HCT116 (cell line): ENCODE measurements at regions not wholly inside any gene's neighbourhood (a gene's known extent, or its start where the extent isn't known, plus 50 kb on each side); places are given as distances from the start of the nearest gene placed in this dataset.

Experiments used
- ATAC-seq: fragments of 200-7000 bp; cut with Tn5 transposase; 2 replicates; pipeline ENCODE4 v1.9.1; 2020; ENCODE audit warnings: mild to moderate bottlenecking, moderate library complexity
- BruUV-seq: library from RNA; stranded (reverse); fragments of 400-500 nt; replicated peaks from 2 replicates; lab custom pipeline; 2021; lab: Mats Ljungman, UMichigan
- CTCF ChIA-PET: fragments of 300-600 bp; sonication (Branson Sonifier 250); formaldehyde crosslinking; loops from one replicate; lab custom pipeline; 2021; ENCODE audit warnings: antibody characterized with exemption; lab: Charles Lee
- POLR2A ChIA-PET: fragments of 300-600, 350-600 bp; sonication (Branson Sonifier 250); formaldehyde crosslinking; loops from one replicate; lab custom pipeline; 2021; ENCODE audit warnings: antibody characterized with exemption; lab: Charles Lee
- RAD21 ChIA-PET, 2 experiments: fragments of 300-600 bp; sonication (Branson Sonifier 250); formaldehyde crosslinking; loops; one replicate each; lab custom pipeline; 2023; ENCODE audit warnings: low total read pairs in 2 of 2; ENCODE audit not compliant: uncharacterized antibody in 2 of 2, unreplicated experiment in 2 of 2, low non-redundant PET in 1 of 2; lab: Charles Lee
- DNase-seq: peaks from one replicate; pipeline ENCODE4 v3.0.0-alpha.2; 2010; ENCODE audit warnings: low read depth, low spot score
- H2AFZ ChIP-seq: fragments of 200-600 bp; shearing (Covaris generic), sonication (generic); 2 replicates; pipeline ENCODE4 v1.6.1; 2017; ENCODE audit warnings: low read depth, mixed run types, mixed read lengths, antibody characterized with exemption, low read length; ENCODE audit not compliant: poor library complexity, severe bottlenecking
- H3K27ac ChIP-seq: 2 replicates; pipeline ENCODE4 v1.5.1; 2012; ENCODE audit warnings: low read depth, low read length
- H3K27me3 ChIP-seq: fragments of 200-600 bp; sonication (generic); 2 replicates; pipeline ENCODE4 v1.6.1; 2016; ENCODE audit warnings: mixed run types, low read length, mixed read lengths; ENCODE audit not compliant: insufficient read depth
- H3K36me3 ChIP-seq, 2 experiments: fragments of 200-500 bp in 1 of 2; fragments of 200-600 bp in 1 of 2; sonication (Bioruptor generic) in 1 of 2; sonication (generic) in 1 of 2; 2 replicates each; pipeline versions ENCODE4 v1.5.1 to v1.6.1; 2014 to 2016; ENCODE audit warnings: low read length in 2 of 2, inconsistent platforms in 1 of 2, mixed read lengths in 1 of 2, mixed run types in 1 of 2; ENCODE audit not compliant: insufficient read depth in 2 of 2, control insufficient read depth in 1 of 2
- H3K4me1 ChIP-seq, 2 experiments: fragments of 200-600 bp in 1 of 2; sonication (generic) in 1 of 2; 2 replicates each; pipeline versions ENCODE4 v1.5.1 to v1.6.1; 2012 to 2017; ENCODE audit warnings: low read length in 2 of 2, inconsistent platforms in 1 of 2, mild to moderate bottlenecking in 1 of 2, mixed read lengths in 1 of 2, mixed run types in 1 of 2, moderate library complexity in 1 of 2; ENCODE audit not compliant: insufficient read depth in 2 of 2, control insufficient read depth in 1 of 2
- H3K4me2 ChIP-seq: fragments of 200-600 bp; sonication (generic); 2 replicates; pipeline ENCODE4 v1.6.1; 2017; ENCODE audit warnings: mixed run types, low read length, mixed read lengths
- H3K4me3 ChIP-seq, 2 experiments: fragments of 200-600 bp in 1 of 2; sonication (generic) in 1 of 2; replicated peaks in 1 of 2; 2 replicates each; pipeline ENCODE4 v1.5.1; 2011 to 2016; ENCODE audit warnings: low read length in 2 of 2, control low read depth in 1 of 2, low read depth in 1 of 2, mild to moderate bottlenecking in 1 of 2, mixed read lengths in 1 of 2, mixed run types in 1 of 2
- H3K79me2 ChIP-seq: fragments of 200-600 bp; sonication (generic); 2 replicates; pipeline ENCODE4 v1.6.1; 2017; ENCODE audit warnings: mild to moderate bottlenecking, mixed run types, low read length, moderate library complexity, mixed read lengths; ENCODE audit not compliant: insufficient read depth
- H3K9ac ChIP-seq: fragments of 200-600 bp; sonication (generic); 2 replicates; pipeline ENCODE4 v1.6.1; 2016; ENCODE audit warnings: low read length, mixed read lengths
- H3K9me2 ChIP-seq: fragments of 200-600 bp; sonication (generic), shearing (Covaris generic); 2 replicates; pipeline ENCODE4 v1.6.1; 2017; ENCODE audit warnings: mixed run types, mild to moderate bottlenecking, moderate library complexity; ENCODE audit not compliant: insufficient read depth
- H3K9me3 ChIP-seq, 2 experiments: fragments of 200-500 bp in 1 of 2; fragments of 200-600 bp in 1 of 2; sonication (Bioruptor generic) in 1 of 2; sonication (generic) in 1 of 2; 2 replicates each; pipeline ENCODE4 v1.6.1; 2014 to 2017; ENCODE audit warnings: low read length in 2 of 2, mixed read lengths in 2 of 2, inconsistent platforms in 1 of 2, low read depth in 1 of 2, mild to moderate bottlenecking in 1 of 2, mixed run types in 1 of 2, moderate library complexity in 1 of 2; ENCODE audit not compliant: control insufficient read depth in 1 of 2, insufficient read depth in 1 of 2
- H4K20me1 ChIP-seq: fragments of 200-600 bp; sonication (generic), shearing (Covaris generic); 2 replicates; pipeline ENCODE4 v1.6.1; 2017; ENCODE audit warnings: mixed run types, mild to moderate bottlenecking, moderate library complexity; ENCODE audit not compliant: insufficient read depth
- ATF3 ChIP-seq: IDR thresholded peaks from 2 replicates; pipeline ENCODE4 v1.6.1; 2012
- CBX3 ChIP-seq: IDR thresholded peaks from 2 replicates; pipeline ENCODE4 v1.6.1; 2012; ENCODE audit warnings: low read depth
- CEBPB ChIP-seq: IDR thresholded peaks from 2 replicates; pipeline ENCODE4 v1.6.1; 2012; ENCODE audit warnings: low read depth
- EGR1 ChIP-seq: IDR thresholded peaks from 2 replicates; pipeline ENCODE4 v1.6.1; 2012; ENCODE audit warnings: low read depth
- ELF1 ChIP-seq: IDR thresholded peaks from 2 replicates; pipeline ENCODE4 v1.6.1; 2012; ENCODE audit warnings: low read depth, borderline replicate concordance
- EZH2 ChIP-seq: fragments of 200-600 bp; sonication (generic); IDR thresholded peaks from 2 replicates; pipeline ENCODE4 v1.6.1; 2017; ENCODE audit warnings: antibody characterized with exemption, mixed run types
- EZH2phosphoT487 ChIP-seq: fragments of 200-600 bp; IDR thresholded peaks from 2 replicates; pipeline ENCODE4 v1.6.1; 2018; ENCODE audit warnings: antibody characterized with exemption, borderline replicate concordance
- FOSL1 ChIP-seq: IDR thresholded peaks from 2 replicates; pipeline ENCODE4 v1.6.1; 2012; ENCODE audit warnings: low read depth
- MAX ChIP-seq: IDR thresholded peaks from 2 replicates; pipeline ENCODE4 v1.6.1; 2012
- POLR2A ChIP-seq: IDR thresholded peaks from 2 replicates; pipeline ENCODE4 v1.7.0; 2011; ENCODE audit warnings: borderline replicate concordance; ENCODE audit not compliant: insufficient read depth, insufficient read length; ENCODE audit errors: extremely low read depth
- RAD21 ChIP-seq: IDR thresholded peaks from 2 replicates; pipeline ENCODE4 v1.6.1; 2012; ENCODE audit warnings: low read depth, mild to moderate bottlenecking
- REST ChIP-seq: IDR thresholded peaks from 2 replicates; pipeline ENCODE4 v1.6.1; 2012; ENCODE audit warnings: low read depth
- SIN3A ChIP-seq: IDR thresholded peaks from 2 replicates; pipeline ENCODE4 v1.6.1; 2012; ENCODE audit warnings: low read depth
- SP1 ChIP-seq: IDR thresholded peaks from 2 replicates; pipeline ENCODE4 v1.6.1; 2012; ENCODE audit warnings: low read depth
- SRF ChIP-seq: IDR thresholded peaks from 2 replicates; pipeline ENCODE4 v1.6.1; 2012; ENCODE audit warnings: low read depth
- TCF7L2 ChIP-seq: IDR thresholded peaks from 2 replicates; pipeline ENCODE4 v1.7.0; 2011; ENCODE audit warnings: borderline replicate concordance, inconsistent platforms; ENCODE audit not compliant: insufficient read depth, insufficient read length; ENCODE audit errors: extremely low read depth
- YY1 ChIP-seq: IDR thresholded peaks from 2 replicates; pipeline ENCODE4 v1.6.1; 2011; ENCODE audit warnings: low read length, low read depth, moderate library complexity, mild to moderate bottlenecking; ENCODE audit not compliant: insufficient replicate concordance; ENCODE audit errors: extremely low read depth
- ZFX ChIP-seq: fragments of 450-650 bp; IDR thresholded peaks from 2 replicates; pipeline ENCODE4 v1.6.1; 2017
- intact Hi-C: fragments of 100-400 bp; cut with micrococcal nuclease; formaldehyde crosslinking; loops from 2 replicates; pipeline ENCODE4 v1.10.0; 2022

- no peaks in the 10 kb centered on the region for H4K20me1 ChIP-seq
- H3K4me1 ChIP-seq = no peaks in the 10 kb centered on the region
- no peaks in the 10 kb centered on the region for H3K36me3 ChIP-seq
- intact Hi-C loops = no loop called here
- H2AFZ ChIP-seq = no peak overlapping the region
- ATAC-seq (no peak), DNase-seq (no peak)
- H3K4me3 ChIP-seq = no peak overlapping the region
- H3K79me2 ChIP-seq = no peaks in the 10 kb centered on the region
- ChIA-PET POLR2A (no interaction called here), RAD21 (no interaction called here), CTCF (no interaction called here)
- no peak overlapping the region for H3K4me2 ChIP-seq
- no peak overlapping the region for H3K9ac ChIP-seq
- H3K27me3 ChIP-seq = no peaks in the 10 kb centered on the region
- H3K9me2 ChIP-seq = no peaks in the 10 kb centered on the region
- peaks cover 6 to 15% of the 10 kb centered on the region in 2 experiments; a peak in 2 of 4 replicates for H3K9me3 ChIP-seq
- TF ChIP-seq ZFX (no peak), SIN3A (no peak), EZH2phosphoT487 (no peak), CEBPB (no peak), FOSL1 (no peak), EGR1 (no peak), TCF7L2 (no peak), MAX (no peak), SP1 (no peak), RAD21 (no peak), CBX3 (no peak), SRF (no peak)
- no peak overlapping the region for H3K27ac ChIP-seq
- BruUV-seq = no TSS peak
Observed at GRCh38 chr20:12773936-12774335, 234.8 kb upstream of the SPTLC3 start.

GRCh38 chr20:12775041-12775440, 233.7 kb upstream of the SPTLC3 start:
- ChIA-PET CTCF (no interaction called here), POLR2A (no interaction called here), RAD21 (no interaction called here)
- Histone ChIP-seq H4K20me1 (no peaks in the 10 kb centered on the region), H3K27ac (no peak overlapping the region), H3K4me2 (no peak overlapping the region), H3K4me3 (no peak overlapping the region), H3K4me1 (no peaks in the 10 kb centered on the region), H3K9me3 (peaks cover 6 to 13% of the 10 kb centered on the region in 2 experiments; a peak in 2 of 4 replicates), H3K36me3 (no peaks in the 10 kb centered on the region), H3K79me2 (no peaks in the 10 kb centered on the region), H3K27me3 (no peaks in the 10 kb centered on the region), H3K9ac (no peak overlapping the region), H3K9me2 (no peaks in the 10 kb centered on the region), H2AFZ (no peak overlapping the region)
- intact Hi-C loops = no loop called here
- DNase-seq (no peak), ATAC-seq (no peak)
- no TSS peak for BruUV-seq
- TF ChIP-seq ELF1 (no peak), ZFX (no peak), CEBPB (no peak), YY1 (no peak), REST (no peak), POLR2A (no peak), EZH2 (no peak), MAX (no peak), ATF3 (no peak), EGR1 (no peak)
